Panc1 (cell line): ENCODE measurements at regions not wholly inside any gene's neighbourhood (a gene's known extent, or its start where the extent isn't known, plus 50 kb on each side); places are given as distances from the start of the nearest gene placed in this dataset.

Source experiments
- ATAC-seq: fragments of 200-7000 bp; cut with Tn5 transposase; 2 replicates; pipeline ENCODE4 v1.9.1; 2020; ENCODE audit warnings: mild to moderate bottlenecking, moderate library complexity
- BruUV-seq: library from RNA; stranded (reverse); fragments of 400-500 nt; replicated peaks from 2 replicates; lab custom pipeline; 2021; lab: Mats Ljungman, UMichigan
- CTCF ChIA-PET: fragments of 300-600 bp; sonication (Branson Sonifier 250); formaldehyde crosslinking; loops from one replicate; lab custom pipeline; 2022; ENCODE audit warnings: antibody characterized with exemption; lab: Charles Lee
- POLR2A ChIA-PET: fragments of 300-600 bp; sonication (Branson Sonifier 250); formaldehyde crosslinking; loops from one replicate; lab custom pipeline; 2022; ENCODE audit warnings: antibody characterized with exemption; lab: Charles Lee
- DNase-seq: peaks from one replicate; pipeline ENCODE4 v3.0.0-alpha.2; 2010; ENCODE audit warnings: low read depth, low spot score
- H3K27ac ChIP-seq: 2 replicates; pipeline ENCODE4 v1.5.1; 2011; ENCODE audit warnings: mild to moderate bottlenecking, low read length, inconsistent platforms
- H3K27me3 ChIP-seq: fragments of 200-500 bp; sonication (Bioruptor generic); 2 replicates; pipeline ENCODE4 v1.6.0; 2014; ENCODE audit warnings: low read length, inconsistent platforms; ENCODE audit not compliant: control insufficient read depth, insufficient read depth
- H3K36me3 ChIP-seq: fragments of 200-500 bp; sonication (Bioruptor generic); 2 replicates; pipeline ENCODE4 v1.5.1; 2014; ENCODE audit warnings: inconsistent platforms, mild to moderate bottlenecking, low read length, moderate library complexity; ENCODE audit not compliant: control insufficient read depth, insufficient read depth
- H3K4me1 ChIP-seq: 2 replicates; pipeline ENCODE4 v1.5.1; 2011; ENCODE audit warnings: inconsistent platforms, mild to moderate bottlenecking, low read length, moderate library complexity; ENCODE audit not compliant: control insufficient read depth, insufficient read depth
- H3K4me3 ChIP-seq, 2 experiments: 2 replicates each; pipeline ENCODE4 v1.5.1; 2011 to 2012; ENCODE audit warnings: low read depth in 2 of 2, low read length in 2 of 2, mild to moderate bottlenecking in 2 of 2, inconsistent platforms in 1 of 2, moderate library complexity in 1 of 2
- H3K9me3 ChIP-seq: fragments of 200-500 bp; sonication (Bioruptor generic); 2 replicates; pipeline ENCODE4 v1.5.1; 2014; ENCODE audit warnings: low read depth, mild to moderate bottlenecking, inconsistent platforms, low read length, moderate library complexity; ENCODE audit not compliant: control insufficient read depth, insufficient read depth
- POLR2AphosphoS5 ChIP-seq: IDR thresholded peaks from 2 replicates; pipeline ENCODE4 v1.6.1; 2012; ENCODE audit warnings: mild to moderate bottlenecking, low read depth, low read length, moderate library complexity
- SIN3A ChIP-seq: IDR thresholded peaks from 2 replicates; pipeline ENCODE4 v1.6.1; 2012; ENCODE audit warnings: low read depth, mild to moderate bottlenecking, low read length, moderate library complexity, borderline replicate concordance; ENCODE audit not compliant: insufficient read depth
- TCF7L2 ChIP-seq: IDR thresholded peaks from 2 replicates; pipeline ENCODE4 v1.6.1; 2011; ENCODE audit warnings: mild to moderate bottlenecking, low read depth, low read length, inconsistent platforms
- in situ Hi-C: cut with HindIII; loops from 2 replicates; pipeline ENCODE4 v1.10.0; 2016; ENCODE audit warnings: low sequenced_read_pairs, low pct_unique_long_range_greater_than_20kb
- intact Hi-C: fragments of 100-400 bp; cut with micrococcal nuclease; formaldehyde crosslinking; loops from one replicate; pipeline ENCODE4 v1.10.0; 2022; ENCODE audit not compliant: unreplicated experiment
- TF ChIP-seq, protein P1 (sequence below), 2 experiments: IDR thresholded peaks; 2 replicates each; pipeline ENCODE4 v1.6.1; 2011 to 2012; ENCODE audit warnings: low read depth in 2 of 2, control low read depth in 1 of 2, low read length in 1 of 2, mild to moderate bottlenecking in 1 of 2, moderate library complexity in 1 of 2; ENCODE audit not compliant: insufficient read depth in 1 of 2
- TF ChIP-seq, protein P2 (sequence below): fragments of 450-650 bp; IDR thresholded peaks from 2 replicates; pipeline ENCODE4 v1.5.1; 2017; ENCODE audit warnings: mild to moderate bottlenecking

DNA sequence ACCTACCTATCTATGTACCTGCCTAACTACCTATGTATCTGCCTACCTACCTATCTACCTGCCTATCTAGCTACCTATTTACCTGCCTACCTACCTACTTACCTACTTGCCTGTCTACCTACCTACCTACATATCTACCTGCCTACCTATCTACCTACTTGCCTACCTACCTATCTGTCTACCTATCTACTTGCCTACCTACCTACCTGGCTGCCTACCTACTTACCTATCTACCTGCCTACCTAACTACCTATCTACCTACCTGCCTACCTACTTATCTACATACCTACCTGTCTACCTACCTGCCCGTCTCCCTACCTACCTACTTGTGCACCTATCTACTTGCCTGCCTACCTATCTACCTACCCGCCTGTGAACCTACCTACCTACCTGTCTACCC, 68.7 kb upstream of the NPTX2 start:
- CTCF ChIA-PET = no interaction called here
- Histone ChIP-seq H3K9me3 (no peaks in the 10 kb centered on the region; the same call in 1 of the 2 replicates), H3K4me1 (no peaks in the 10 kb centered on the region), H3K4me3 (no peak overlapping the region), H3K27me3 (no peaks in the 10 kb centered on the region), H3K27ac (no peak overlapping the region), H3K36me3 (no peaks in the 10 kb centered on the region)
- POLR2A ChIA-PET = no interaction called here
- in situ Hi-C loops = no loop called here
- no peak for ATAC-seq
- BruUV-seq = no TSS peak
- intact Hi-C loops = no loop called here
- DNase-seq = no peak
- TF ChIP-seq SIN3A (no peak), POLR2AphosphoS5 (no peak), TCF7L2 (no peak)
- TF ChIP-seq, protein P1, sequence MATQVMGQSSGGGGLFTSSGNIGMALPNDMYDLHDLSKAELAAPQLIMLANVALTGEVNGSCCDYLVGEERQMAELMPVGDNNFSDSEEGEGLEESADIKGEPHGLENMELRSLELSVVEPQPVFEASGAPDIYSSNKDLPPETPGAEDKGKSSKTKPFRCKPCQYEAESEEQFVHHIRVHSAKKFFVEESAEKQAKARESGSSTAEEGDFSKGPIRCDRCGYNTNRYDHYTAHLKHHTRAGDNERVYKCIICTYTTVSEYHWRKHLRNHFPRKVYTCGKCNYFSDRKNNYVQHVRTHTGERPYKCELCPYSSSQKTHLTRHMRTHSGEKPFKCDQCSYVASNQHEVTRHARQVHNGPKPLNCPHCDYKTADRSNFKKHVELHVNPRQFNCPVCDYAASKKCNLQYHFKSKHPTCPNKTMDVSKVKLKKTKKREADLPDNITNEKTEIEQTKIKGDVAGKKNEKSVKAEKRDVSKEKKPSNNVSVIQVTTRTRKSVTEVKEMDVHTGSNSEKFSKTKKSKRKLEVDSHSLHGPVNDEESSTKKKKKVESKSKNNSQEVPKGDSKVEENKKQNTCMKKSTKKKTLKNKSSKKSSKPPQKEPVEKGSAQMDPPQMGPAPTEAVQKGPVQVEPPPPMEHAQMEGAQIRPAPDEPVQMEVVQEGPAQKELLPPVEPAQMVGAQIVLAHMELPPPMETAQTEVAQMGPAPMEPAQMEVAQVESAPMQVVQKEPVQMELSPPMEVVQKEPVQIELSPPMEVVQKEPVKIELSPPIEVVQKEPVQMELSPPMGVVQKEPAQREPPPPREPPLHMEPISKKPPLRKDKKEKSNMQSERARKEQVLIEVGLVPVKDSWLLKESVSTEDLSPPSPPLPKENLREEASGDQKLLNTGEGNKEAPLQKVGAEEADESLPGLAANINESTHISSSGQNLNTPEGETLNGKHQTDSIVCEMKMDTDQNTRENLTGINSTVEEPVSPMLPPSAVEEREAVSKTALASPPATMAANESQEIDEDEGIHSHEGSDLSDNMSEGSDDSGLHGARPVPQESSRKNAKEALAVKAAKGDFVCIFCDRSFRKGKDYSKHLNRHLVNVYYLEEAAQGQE (IDR thresholded peaks at IDR 0.05; ENCODE audit: insufficient read depth in 1 of 2, low read depth in 2 of 2, low read length in 1 of 2) = no peak
- TF ChIP-seq, protein P2, sequence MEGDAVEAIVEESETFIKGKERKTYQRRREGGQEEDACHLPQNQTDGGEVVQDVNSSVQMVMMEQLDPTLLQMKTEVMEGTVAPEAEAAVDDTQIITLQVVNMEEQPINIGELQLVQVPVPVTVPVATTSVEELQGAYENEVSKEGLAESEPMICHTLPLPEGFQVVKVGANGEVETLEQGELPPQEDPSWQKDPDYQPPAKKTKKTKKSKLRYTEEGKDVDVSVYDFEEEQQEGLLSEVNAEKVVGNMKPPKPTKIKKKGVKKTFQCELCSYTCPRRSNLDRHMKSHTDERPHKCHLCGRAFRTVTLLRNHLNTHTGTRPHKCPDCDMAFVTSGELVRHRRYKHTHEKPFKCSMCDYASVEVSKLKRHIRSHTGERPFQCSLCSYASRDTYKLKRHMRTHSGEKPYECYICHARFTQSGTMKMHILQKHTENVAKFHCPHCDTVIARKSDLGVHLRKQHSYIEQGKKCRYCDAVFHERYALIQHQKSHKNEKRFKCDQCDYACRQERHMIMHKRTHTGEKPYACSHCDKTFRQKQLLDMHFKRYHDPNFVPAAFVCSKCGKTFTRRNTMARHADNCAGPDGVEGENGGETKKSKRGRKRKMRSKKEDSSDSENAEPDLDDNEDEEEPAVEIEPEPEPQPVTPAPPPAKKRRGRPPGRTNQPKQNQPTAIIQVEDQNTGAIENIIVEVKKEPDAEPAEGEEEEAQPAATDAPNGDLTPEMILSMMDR = no peak

DNA sequence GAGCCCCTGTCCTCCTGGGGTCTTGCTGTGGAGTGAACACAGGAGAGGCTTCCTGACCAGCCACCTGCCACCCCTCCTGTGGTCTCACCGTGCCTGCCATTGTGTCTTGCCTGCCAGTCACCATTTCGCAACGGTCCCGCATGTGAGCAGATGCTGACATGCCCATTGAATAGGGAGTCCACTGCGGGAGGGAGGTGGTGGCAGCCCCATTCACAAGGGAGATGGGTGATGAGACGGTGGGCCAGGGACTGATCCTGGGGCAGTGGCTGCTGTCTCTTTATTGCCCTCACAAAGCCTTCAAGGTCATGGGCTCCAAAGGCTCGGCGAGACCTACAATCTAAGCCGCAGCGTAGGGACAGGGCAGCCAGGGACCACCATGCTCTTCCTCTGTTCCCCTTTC, 76.0 kb upstream of the NPTX2 start:
- Histone ChIP-seq H3K27me3 (no peaks in the 10 kb centered on the region), H3K27ac (no peak overlapping the region), H3K4me1 (no peaks in the 10 kb centered on the region), H3K4me3 (no peak overlapping the region), H3K9me3 (no peaks in the 10 kb centered on the region), H3K36me3 (no peaks in the 10 kb centered on the region)
- intact Hi-C loops = no loop called here
- DNase-seq = no peak
- no TSS peak for BruUV-seq
- CTCF ChIA-PET = no interaction called here
- in situ Hi-C loops = no loop called here
- POLR2A ChIA-PET = no interaction called here
- TF ChIP-seq POLR2AphosphoS5 = no peak
- TF ChIP-seq SIN3A = no peak
- TF ChIP-seq, protein P1 (IDR thresholded peaks at IDR 0.05; ENCODE audit: insufficient read depth in 1 of 2, low read depth in 2 of 2, low read length in 1 of 2) = no peak
- TF ChIP-seq, protein P2 = no peak
- no peak for TF ChIP-seq TCF7L2
- ATAC-seq = no peak
